DMS53 treated with DMSO at 0.1 percent for 48 hours (cell line): ENCODE measurements at regions not wholly inside any gene's neighbourhood (a gene's known extent, or its start where the extent isn't known, plus 50 kb on each side); places are given as distances from the start of the nearest gene placed in this dataset.
"Not testable (repeated sequence)": the region's sequence is repeated elsewhere in the genome, so short reads cannot be mapped to it uniquely, and the experiment has no call there.

ENCODE experiments used
- DNase-seq: peaks from one replicate; lab custom pipeline; 2025; ENCODE audit not compliant: unreplicated experiment; lab: John Stamatoyannopoulos, UW

GRCh38 chr17:445839-446238 is 93.2 kb upstream of the RPH3AL start, which contains the start of gene RFLNB:
TSS of gene RFLNB (minus strand) at chr17:445939.
- not testable (repeated sequence) for DNase-seq

- no peak for DNase-seq
Measured at GRCh38 chr17:444879-445454, 92.4 kb upstream of the RPH3AL start.

GRCh38 chr17:443109-443508 is 90.5 kb upstream of the RPH3AL start:
- no peak for DNase-seq

- no peak for DNase-seq
Measured at GRCh38 chr17:441155-441950, 88.7 kb upstream of the RPH3AL start.

- DNase-seq = no peak
Measured at GRCh38 chr17:438191-438590, 85.6 kb upstream of the RPH3AL start.

- DNase-seq = no peak
Measured at GRCh38 chr17:437545-437944, 84.9 kb upstream of the RPH3AL start.

GRCh38 chr17:436571-436970 is 84.0 kb upstream of the RPH3AL start:
- no peak for DNase-seq

- not testable (repeated sequence) for DNase-seq
Measured at GRCh38 chr17:432471-432870, 79.9 kb upstream of the RPH3AL start.

- DNase-seq = no peak
Measured at GRCh38 chr17:431494-431893, 78.9 kb upstream of the RPH3AL start.

- DNase-seq = no peak
Measured at GRCh38 chr17:429589-429988, 77.0 kb upstream of the RPH3AL start.

- DNase-seq = no peak
Measured at GRCh38 chr17:428414-428813, 75.8 kb upstream of the RPH3AL start.

- DNase-seq = no peak
Measured at GRCh38 chr17:427891-428290, 75.3 kb upstream of the RPH3AL start.

GRCh38 chr17:427327-427726 is 74.7 kb upstream of the RPH3AL start:
- no peak for DNase-seq

- DNase-seq = no peak
Measured at GRCh38 chr17:422196-422930, 69.8 kb upstream of the RPH3AL start.

- no peak for DNase-seq
Measured at GRCh38 chr17:420479-421175, 68.0 kb upstream of the RPH3AL start.

GRCh38 chr17:419073-419735 is 66.6 kb upstream of the RPH3AL start:
- no peak for DNase-seq

GRCh38 chr17:418421-418751 is 65.8 kb upstream of the RPH3AL start:
- no peak for DNase-seq

GRCh38 chr17:417691-418420 is 65.2 kb upstream of the RPH3AL start:
- no peak for DNase-seq

- no peak for DNase-seq
Measured at GRCh38 chr17:416293-417206, 63.9 kb upstream of the RPH3AL start.
